ENCODE measurements at regions not wholly inside any gene's neighbourhood (a gene's known extent, or its start where the extent isn't known, plus 50 kb on each side); places are given as distances from the start of the nearest gene placed in this dataset.

DNA sequence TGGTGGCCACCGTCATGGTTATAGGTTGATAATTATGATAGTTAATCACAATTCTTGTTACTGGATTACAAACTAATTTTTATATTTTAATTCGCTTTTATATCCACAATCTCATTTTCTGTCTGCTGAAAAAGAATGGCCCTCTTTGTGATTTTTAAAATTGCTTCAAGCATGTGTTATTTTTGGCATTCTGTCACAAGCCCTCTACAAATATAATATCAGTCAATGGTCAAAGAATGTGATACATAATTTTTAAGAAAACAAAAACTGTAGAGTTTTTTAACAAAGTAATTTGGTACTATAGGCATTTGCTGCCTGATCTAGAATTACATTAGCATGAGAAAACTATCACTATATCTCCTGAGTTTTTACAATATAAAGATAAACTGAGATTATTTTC is 352.0 kb upstream of the TMTC1 start:
- Mint-ChIP-seq H3K4me3 (no peak overlapping the region), H3K36me3 (no peaks in the 10 kb centered on the region), H3K4me1 (ENCODE audit: unreplicated experiment) (no peaks in the 10 kb centered on the region), H3K27me3 (no peaks in the 10 kb centered on the region), H3K27ac (no peak overlapping the region), H3K9me3 (peaks cover 6% of the 10 kb centered on the region)
- TF ChIP-seq, protein P1, sequence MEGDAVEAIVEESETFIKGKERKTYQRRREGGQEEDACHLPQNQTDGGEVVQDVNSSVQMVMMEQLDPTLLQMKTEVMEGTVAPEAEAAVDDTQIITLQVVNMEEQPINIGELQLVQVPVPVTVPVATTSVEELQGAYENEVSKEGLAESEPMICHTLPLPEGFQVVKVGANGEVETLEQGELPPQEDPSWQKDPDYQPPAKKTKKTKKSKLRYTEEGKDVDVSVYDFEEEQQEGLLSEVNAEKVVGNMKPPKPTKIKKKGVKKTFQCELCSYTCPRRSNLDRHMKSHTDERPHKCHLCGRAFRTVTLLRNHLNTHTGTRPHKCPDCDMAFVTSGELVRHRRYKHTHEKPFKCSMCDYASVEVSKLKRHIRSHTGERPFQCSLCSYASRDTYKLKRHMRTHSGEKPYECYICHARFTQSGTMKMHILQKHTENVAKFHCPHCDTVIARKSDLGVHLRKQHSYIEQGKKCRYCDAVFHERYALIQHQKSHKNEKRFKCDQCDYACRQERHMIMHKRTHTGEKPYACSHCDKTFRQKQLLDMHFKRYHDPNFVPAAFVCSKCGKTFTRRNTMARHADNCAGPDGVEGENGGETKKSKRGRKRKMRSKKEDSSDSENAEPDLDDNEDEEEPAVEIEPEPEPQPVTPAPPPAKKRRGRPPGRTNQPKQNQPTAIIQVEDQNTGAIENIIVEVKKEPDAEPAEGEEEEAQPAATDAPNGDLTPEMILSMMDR (conservative IDR thresholded peaks at IDR 0.05): no peak
- no peak for DNase-seq (ENCODE audit: extremely low spot score, unreplicated experiment)

DNA sequence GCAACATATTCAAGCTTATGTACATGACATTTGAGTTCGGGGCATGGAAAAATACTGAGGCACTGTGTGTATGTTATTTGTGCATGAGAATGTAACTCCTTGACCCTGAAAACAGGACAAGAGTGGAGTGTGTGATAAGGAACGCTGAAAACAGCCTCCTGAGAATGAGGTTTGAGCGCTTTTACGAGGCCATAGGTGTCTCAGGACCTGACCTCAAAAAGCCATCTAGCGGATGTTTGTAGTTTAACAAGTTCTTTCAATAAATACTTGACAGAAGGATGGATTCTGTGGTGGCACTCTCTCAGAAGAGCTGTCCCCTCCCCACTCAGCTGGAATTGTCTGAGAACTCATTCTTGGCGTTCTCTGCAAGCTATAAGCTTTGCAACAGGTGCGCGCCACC is 350.5 kb upstream of the TMTC1 start:
- no peaks in the 10 kb centered on the region for H3K36me3 Mint-ChIP-seq
- no peaks in the 10 kb centered on the region for H3K9me3 Mint-ChIP-seq
- H3K4me1 Mint-ChIP-seq (ENCODE audit: unreplicated experiment): no peaks in the 10 kb centered on the region
- H3K4me3 Mint-ChIP-seq: no peak overlapping the region
- no peaks in the 10 kb centered on the region for H3K27me3 Mint-ChIP-seq
- no peak overlapping the region for H3K27ac Mint-ChIP-seq
- TF ChIP-seq, protein P1 (conservative IDR thresholded peaks at IDR 0.05): peak; percentile 49
- no peak for DNase-seq (ENCODE audit: extremely low spot score, unreplicated experiment)

DNA sequence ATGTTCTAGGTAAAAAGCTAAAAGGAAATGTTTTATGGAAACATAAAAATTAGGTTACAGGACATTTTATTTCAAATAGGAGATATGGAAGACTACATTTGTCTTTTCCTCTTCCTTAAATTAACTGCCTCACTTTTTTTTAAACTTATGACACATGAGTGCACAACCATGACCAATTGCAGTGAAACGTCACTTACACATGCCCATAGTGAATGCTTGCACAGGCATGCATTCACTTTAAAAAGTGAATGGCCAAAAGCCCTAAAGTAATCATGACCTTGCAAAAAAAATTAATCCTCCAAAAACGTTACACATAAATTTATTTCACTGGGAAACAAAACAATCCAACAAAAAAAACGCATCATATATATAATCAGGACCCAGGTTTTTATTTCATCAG is 343.2 kb upstream of the TMTC1 start:
- TF ChIP-seq, protein P1 (conservative IDR thresholded peaks at IDR 0.05): no peak
- Mint-ChIP-seq H3K4me1 (ENCODE audit: unreplicated experiment) (no peaks in the 10 kb centered on the region), H3K9me3 (no peaks in the 10 kb centered on the region), H3K36me3 (no peaks in the 10 kb centered on the region), H3K27me3 (no peaks in the 10 kb centered on the region), H3K4me3 (no peak overlapping the region), H3K27ac (no peak overlapping the region)
- DNase-seq (ENCODE audit: extremely low spot score, unreplicated experiment): no peak

DNA sequence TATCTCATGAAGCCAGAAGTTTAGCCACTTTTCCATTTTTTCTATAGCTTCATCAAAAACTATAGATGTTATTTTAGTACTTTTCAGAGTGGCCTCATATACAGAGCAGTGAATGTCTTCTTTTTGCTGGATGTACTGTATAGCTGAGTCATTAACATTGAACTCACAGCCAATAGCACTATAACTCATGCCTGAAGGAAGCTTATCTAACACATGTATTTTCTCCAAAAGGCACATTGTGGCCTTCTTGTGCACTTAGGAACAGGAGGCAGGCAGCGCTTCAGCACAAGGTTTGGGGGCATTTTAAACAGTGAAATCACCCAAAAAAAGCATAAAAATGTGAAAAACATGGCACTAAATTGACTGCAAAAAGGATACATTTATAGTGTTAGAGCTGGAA is 336.8 kb upstream of the TMTC1 start:
- Mint-ChIP-seq H3K27ac (no peak overlapping the region), H3K36me3 (no peaks in the 10 kb centered on the region), H3K4me1 (ENCODE audit: unreplicated experiment) (no peaks in the 10 kb centered on the region), H3K27me3 (no peaks in the 10 kb centered on the region), H3K9me3 (no peaks in the 10 kb centered on the region), H3K4me3 (no peak overlapping the region)
- TF ChIP-seq, protein P1 (conservative IDR thresholded peaks at IDR 0.05): no peak
- no peak for DNase-seq (ENCODE audit: extremely low spot score, unreplicated experiment)

DNA sequence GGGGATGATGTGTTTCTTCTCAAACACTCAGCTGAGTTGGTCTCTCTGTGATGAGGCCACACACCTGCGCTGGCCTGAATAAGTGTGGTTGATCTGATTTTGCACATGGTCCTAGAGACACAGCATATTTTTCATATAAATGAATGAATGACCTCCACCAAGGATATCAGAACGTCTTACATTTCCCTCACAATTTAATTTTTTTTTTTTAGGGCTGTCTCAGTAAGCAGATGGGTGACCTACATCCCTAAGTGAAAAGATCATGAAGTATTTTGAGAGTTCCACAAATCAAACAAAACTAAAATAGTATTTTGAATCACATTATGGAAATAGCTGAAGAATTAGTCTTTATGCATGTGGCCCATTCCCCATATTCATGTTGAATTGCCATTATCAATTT is 333.7 kb upstream of the TMTC1 start:
- H3K9me3 Mint-ChIP-seq: no peaks in the 10 kb centered on the region
- H3K27me3 Mint-ChIP-seq: no peaks in the 10 kb centered on the region
- no peak overlapping the region for H3K4me3 Mint-ChIP-seq
- no peaks in the 10 kb centered on the region for H3K4me1 Mint-ChIP-seq (ENCODE audit: unreplicated experiment)
- no peak for DNase-seq (ENCODE audit: extremely low spot score, unreplicated experiment)
- H3K36me3 Mint-ChIP-seq: no peaks in the 10 kb centered on the region
- H3K27ac Mint-ChIP-seq: no peak overlapping the region
- TF ChIP-seq, protein P1 (conservative IDR thresholded peaks at IDR 0.05): no peak

DNA sequence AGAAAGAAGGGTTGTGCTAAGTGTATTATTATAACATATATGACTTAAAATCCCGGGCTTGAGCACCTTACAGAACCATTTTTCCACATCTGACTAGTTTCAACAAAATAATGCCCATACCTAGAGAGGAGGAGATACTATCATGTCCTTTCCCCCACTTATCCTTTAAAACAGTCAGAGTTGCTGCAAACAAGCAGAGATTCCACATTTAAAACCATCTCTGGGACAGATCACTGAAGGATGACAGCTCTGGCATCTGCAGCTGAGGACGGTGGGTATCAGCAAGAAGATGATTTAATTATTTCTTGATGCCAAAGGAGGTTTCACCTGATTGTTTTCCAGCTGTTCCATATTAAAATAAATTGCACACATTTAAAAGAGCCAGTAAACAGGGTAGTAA is 328.0 kb upstream of the TMTC1 start:
- TF ChIP-seq, protein P1 (conservative IDR thresholded peaks at IDR 0.05): no peak
- Mint-ChIP-seq H3K9me3 (peaks cover 4% of the 10 kb centered on the region), H3K4me1 (ENCODE audit: unreplicated experiment) (no peaks in the 10 kb centered on the region), H3K36me3 (no peaks in the 10 kb centered on the region), H3K4me3 (no peak overlapping the region), H3K27me3 (no peaks in the 10 kb centered on the region), H3K27ac (no peak overlapping the region)
- DNase-seq (ENCODE audit: extremely low spot score, unreplicated experiment): no peak
